Activated CD8-positive, alpha-beta T cell treated with anti-CD3 and anti-CD28 coated beads for 36 hours (primary cell): ENCODE measurements at regions not wholly inside any gene's neighbourhood (a gene's known extent, or its start where the extent isn't known, plus 50 kb on each side); places are given as distances from the start of the nearest gene placed in this dataset.

Experiments
- ATAC-seq: fragments of 200-7000 bp; cut with Tn5 transposase; one replicate; pipeline ENCODE4 v1.10.0; 2021; ENCODE audit warnings: mild to moderate bottlenecking, moderate library complexity
- CTCF ChIA-PET: fragments of 350-600 bp; sonication (Branson Sonifier 250); formaldehyde crosslinking; loops from one replicate; lab custom pipeline; 2021; ENCODE audit warnings: antibody characterized with exemption; lab: Charles Lee
- POLR2A ChIA-PET: fragments of 350-600 bp; sonication (Branson Sonifier 250); formaldehyde crosslinking; loops from one replicate; lab custom pipeline; 2021; ENCODE audit warnings: antibody characterized with exemption; lab: Charles Lee
- DNase-seq: peaks from one replicate; pipeline ENCODE4 v3.0.0-alpha.2; 2020
- H3K27ac Mint-ChIP-seq: one replicate; pipeline ENCODE4 v1.8.0; 2021; ENCODE audit warnings: mild to moderate bottlenecking, mixed read lengths
- H3K27me3 Mint-ChIP-seq: one replicate; pipeline ENCODE4 v1.8.0; 2021; ENCODE audit warnings: mixed read lengths
- H3K36me3 Mint-ChIP-seq: one replicate; pipeline ENCODE4 v1.8.0; 2021; ENCODE audit warnings: low read depth, mixed read lengths
- H3K4me1 Mint-ChIP-seq: one replicate; pipeline ENCODE4 v1.8.0; 2021; ENCODE audit warnings: low read depth, mixed read lengths
- H3K4me3 Mint-ChIP-seq: one replicate; pipeline ENCODE4 v1.8.0; 2021; ENCODE audit warnings: mild to moderate bottlenecking, moderate library complexity, mixed read lengths
- H3K9me3 Mint-ChIP-seq: one replicate; pipeline ENCODE4 v1.8.0; 2021; ENCODE audit warnings: mixed read lengths
- intact Hi-C: fragments of 100-400 bp; cut with micrococcal nuclease; formaldehyde crosslinking; loops from one replicate; pipeline ENCODE4 v1.10.0; 2022
- TF ChIP-seq, protein P1 (sequence below): fragments of 200-600 bp; IDR thresholded peaks from one replicate; pipeline ENCODE4 v1.8.0; 2022; ENCODE audit warnings: antibody characterized with exemption, mild to moderate bottlenecking

GRCh38 chr6:40328386-40328985 is 258.7 kb downstream of the LRFN2 start:
- DNase-seq (peak; percentile 59), ATAC-seq (peak; percentile 61)
- H3K9me3 Mint-ChIP-seq, result no peaks in the 10 kb centered on the region
- no peak overlapping the region for H3K27ac Mint-ChIP-seq
- peaks cover 15% of the 10 kb centered on the region for H3K27me3 Mint-ChIP-seq
- POLR2A ChIA-PET, result no interaction called here
- no peaks in the 10 kb centered on the region for H3K36me3 Mint-ChIP-seq
- CTCF ChIA-PET, result interaction anchor here (0.7 to 1.7 kb wide), 12 partner anchors 8 to 700 kb away, joined by 3 to 8 read pairs (median 4); partner anchors contain the start of gene LRFN2
- no peak overlapping the region for H3K4me3 Mint-ChIP-seq
- peaks cover 5% of the 10 kb centered on the region for H3K4me1 Mint-ChIP-seq
- intact Hi-C loops, result no loop called here
- TF ChIP-seq, protein P1, sequence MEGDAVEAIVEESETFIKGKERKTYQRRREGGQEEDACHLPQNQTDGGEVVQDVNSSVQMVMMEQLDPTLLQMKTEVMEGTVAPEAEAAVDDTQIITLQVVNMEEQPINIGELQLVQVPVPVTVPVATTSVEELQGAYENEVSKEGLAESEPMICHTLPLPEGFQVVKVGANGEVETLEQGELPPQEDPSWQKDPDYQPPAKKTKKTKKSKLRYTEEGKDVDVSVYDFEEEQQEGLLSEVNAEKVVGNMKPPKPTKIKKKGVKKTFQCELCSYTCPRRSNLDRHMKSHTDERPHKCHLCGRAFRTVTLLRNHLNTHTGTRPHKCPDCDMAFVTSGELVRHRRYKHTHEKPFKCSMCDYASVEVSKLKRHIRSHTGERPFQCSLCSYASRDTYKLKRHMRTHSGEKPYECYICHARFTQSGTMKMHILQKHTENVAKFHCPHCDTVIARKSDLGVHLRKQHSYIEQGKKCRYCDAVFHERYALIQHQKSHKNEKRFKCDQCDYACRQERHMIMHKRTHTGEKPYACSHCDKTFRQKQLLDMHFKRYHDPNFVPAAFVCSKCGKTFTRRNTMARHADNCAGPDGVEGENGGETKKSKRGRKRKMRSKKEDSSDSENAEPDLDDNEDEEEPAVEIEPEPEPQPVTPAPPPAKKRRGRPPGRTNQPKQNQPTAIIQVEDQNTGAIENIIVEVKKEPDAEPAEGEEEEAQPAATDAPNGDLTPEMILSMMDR, result peak; percentile 74

DNA sequence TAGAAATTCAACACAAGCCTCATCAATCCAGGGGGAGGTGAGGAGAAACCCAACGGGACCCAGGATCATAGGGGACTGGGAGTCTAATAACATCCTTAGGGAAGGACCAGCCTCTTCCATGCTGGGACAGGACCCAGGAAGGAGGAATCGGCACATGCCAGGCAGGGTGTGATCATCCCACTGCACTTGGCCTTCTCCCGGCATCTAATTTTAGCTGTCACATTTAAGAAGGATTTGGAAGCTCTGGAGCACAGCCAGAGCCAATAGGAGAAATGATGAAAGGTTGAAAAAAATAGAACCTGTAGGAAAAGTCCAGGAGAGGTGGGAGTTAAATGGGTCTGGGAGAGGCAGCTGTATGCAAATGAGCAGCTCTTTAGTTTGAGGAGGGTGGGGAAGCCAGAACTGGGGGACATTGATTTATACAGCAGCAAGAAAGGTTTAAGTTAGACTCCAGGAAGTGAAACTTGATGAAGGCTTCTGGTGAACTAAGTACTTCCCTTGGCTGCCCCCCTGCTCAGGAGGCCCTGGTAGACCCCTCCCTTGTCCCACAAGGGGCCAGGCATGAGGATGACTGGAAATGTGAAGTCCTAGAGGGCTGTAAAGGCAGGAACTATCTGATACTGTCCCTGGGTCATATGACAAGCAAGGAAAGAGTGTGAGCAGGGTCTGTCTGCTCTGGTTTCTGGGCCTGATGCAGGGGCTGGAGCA is 260.3 kb downstream of the LRFN2 start:
- ChIA-PET CTCF (no interaction called here), POLR2A (interaction anchor here (0.6 kb wide), 1 partner anchor 472 kb away, joined by 4 read pairs; no protein-coding TSS in a partner anchor)
- H3K36me3 Mint-ChIP-seq, result no peaks in the 10 kb centered on the region
- TF ChIP-seq, protein P1, result no peak
- no peak overlapping the region for H3K4me3 Mint-ChIP-seq
- no peak overlapping the region for H3K27ac Mint-ChIP-seq
- ATAC-seq (no peak), DNase-seq (no peak)
- H3K4me1 Mint-ChIP-seq, result peaks cover 5% of the 10 kb centered on the region
- no peaks in the 10 kb centered on the region for H3K9me3 Mint-ChIP-seq
- H3K27me3 Mint-ChIP-seq, result peaks cover 23% of the 10 kb centered on the region
- intact Hi-C loops, result no loop called here

- ATAC-seq (peak; percentile 47), DNase-seq (peak; percentile 27)
- H3K9me3 Mint-ChIP-seq, result no peaks in the 10 kb centered on the region
- no peak overlapping the region for H3K4me3 Mint-ChIP-seq
- peaks cover 23% of the 10 kb centered on the region for H3K27me3 Mint-ChIP-seq
- intact Hi-C loops, result no loop called here
- H3K4me1 Mint-ChIP-seq, result peaks cover 5% of the 10 kb centered on the region
- POLR2A ChIA-PET, result no interaction called here
- TF ChIP-seq, protein P1, result no peak
- H3K36me3 Mint-ChIP-seq, result no peaks in the 10 kb centered on the region
- no peak overlapping the region for H3K27ac Mint-ChIP-seq
- CTCF ChIA-PET, result no interaction called here
Measured at GRCh38 chr6:40325791-40326190, 261.4 kb downstream of the LRFN2 start.

DNA sequence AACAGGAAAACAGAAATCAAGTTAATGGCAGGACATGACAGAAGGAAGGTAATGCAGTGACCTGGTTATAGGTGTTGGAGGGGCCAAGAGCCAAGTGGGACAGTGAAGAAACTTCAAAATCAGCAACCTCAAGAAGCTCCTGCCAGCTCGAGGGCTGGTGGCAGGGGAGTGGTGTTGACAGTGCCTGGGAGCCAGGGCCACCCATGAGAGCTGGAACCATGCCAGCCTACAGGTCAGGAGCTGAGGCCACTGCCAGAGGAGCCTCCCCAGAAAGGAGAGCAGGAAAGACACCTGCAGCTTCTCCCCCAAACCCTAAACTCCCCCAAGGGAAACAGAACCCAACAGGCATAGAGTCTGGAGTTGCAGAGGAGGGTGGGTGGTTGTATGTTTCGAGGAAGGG is 262.1 kb downstream of the LRFN2 start:
- no peak for ATAC-seq
- Mint-ChIP-seq H3K27ac (no peak overlapping the region), H3K27me3 (peaks cover 23% of the 10 kb centered on the region), H3K9me3 (no peaks in the 10 kb centered on the region), H3K36me3 (no peaks in the 10 kb centered on the region), H3K4me1 (peaks cover 5% of the 10 kb centered on the region), H3K4me3 (no peak overlapping the region)
- ChIA-PET CTCF (no interaction called here), POLR2A (no interaction called here)
- no peak for DNase-seq
- intact Hi-C loops, result no loop called here
- TF ChIP-seq, protein P1, result no peak
